Liver (tissue), 8 donors: ENCODE measurements at regions not wholly inside any gene's neighbourhood (a gene's known extent, or its start where the extent isn't known, plus 50 kb on each side); places are given as distances from the start of the nearest gene placed in this dataset.

Experiments used
- DNase-seq: peaks from one replicate; pipeline ENCODE4 v3.0.0-alpha.2; 2017; ENCODE audit warnings: low spot score
- H3K27ac ChIP-seq, 2 donors: one replicate each; pipeline ENCODE4 v1.7.0; 2013; ENCODE audit warnings: inconsistent platforms in 2 of 2, low read length in 2 of 2, control low read depth in 1 of 2, low read depth in 1 of 2, mild to moderate bottlenecking in 1 of 2
- H3K27me3 ChIP-seq, 4 donors: one replicate each; pipeline versions ENCODE4 v1.6.1 to v1.7.0; 2013; ENCODE audit warnings: low read length in 3 of 4, inconsistent platforms in 1 of 4, mild to moderate bottlenecking in 1 of 4, moderate library complexity in 1 of 4; ENCODE audit not compliant: control insufficient read depth in 4 of 4, insufficient read depth in 4 of 4
- H3K36me3 ChIP-seq, 4 donors: one replicate each; pipeline versions ENCODE4 v1.6.1 to v1.7.0; 2013; ENCODE audit warnings: low read length in 3 of 4, mild to moderate bottlenecking in 3 of 4, low read depth in 1 of 4, moderate library complexity in 1 of 4; ENCODE audit not compliant: control insufficient read depth in 4 of 4, insufficient read depth in 3 of 4
- H3K4me1 ChIP-seq, 4 donors: one replicate each; pipeline versions ENCODE4 v1.6.1 to v1.7.0; 2013; ENCODE audit warnings: low read length in 3 of 4, mild to moderate bottlenecking in 3 of 4, moderate library complexity in 1 of 4; ENCODE audit not compliant: control insufficient read depth in 4 of 4, insufficient read depth in 4 of 4
- H3K4me3 ChIP-seq, 3 donors: one replicate each; pipeline versions ENCODE4 v1.6.1 to v1.7.0; 2013; ENCODE audit warnings: low read length in 3 of 3, control low read depth in 1 of 3, low read depth in 1 of 3, mild to moderate bottlenecking in 1 of 3
- H3K9ac ChIP-seq, 2 donors: one replicate each; pipeline ENCODE4 v1.7.0; 2013; ENCODE audit warnings: low read length in 2 of 2, mild to moderate bottlenecking in 2 of 2, moderate library complexity in 2 of 2, control low read depth in 1 of 2, low read depth in 1 of 2
- H3K9me3 ChIP-seq, 4 donors: one replicate each; pipeline versions ENCODE4 v1.6.1 to v1.7.0; 2013; ENCODE audit warnings: low read length in 3 of 4; ENCODE audit not compliant: control insufficient read depth in 4 of 4
- ATF3 ChIP-seq: IDR thresholded peaks from 2 replicates; pipeline ENCODE4 v1.6.1; 2016; ENCODE audit warnings: antibody characterized with exemption
- CTCF ChIP-seq: fragments of 150-350 bp; IDR thresholded peaks from 2 replicates; pipeline ENCODE4 v1.5.1; 2017; ENCODE audit warnings: improper control_type of control experiment, low read depth, low read length; ENCODE audit not compliant: missing input control
- EGR1 ChIP-seq, 2 donors: IDR thresholded peaks; 2 replicates each; pipeline ENCODE4 v1.6.1; 2016 to 2018; ENCODE audit warnings: antibody characterized with exemption in 2 of 2, low read depth in 2 of 2
- FOXA1 ChIP-seq: IDR thresholded peaks from 2 replicates; pipeline ENCODE4 v1.6.1; 2016; ENCODE audit warnings: antibody characterized with exemption
- FOXA2 ChIP-seq: IDR thresholded peaks from 2 replicates; pipeline ENCODE4 v1.6.1; 2016; ENCODE audit warnings: antibody characterized with exemption
- GABPA ChIP-seq, 2 donors: IDR thresholded peaks in 1 of 2; conservative IDR thresholded peaks in 1 of 2; 2 replicates each; pipeline ENCODE4 v1.6.1; 2016; ENCODE audit warnings: antibody characterized with exemption in 2 of 2, mild to moderate bottlenecking in 1 of 2, moderate library complexity in 1 of 2
- HNF4A ChIP-seq, 2 donors: conservative IDR thresholded peaks; 2 replicates each; pipeline ENCODE4 v1.6.1; 2016; ENCODE audit warnings: antibody characterized with exemption in 2 of 2, mild to moderate bottlenecking in 2 of 2
- HNF4G ChIP-seq: IDR thresholded peaks from 2 replicates; pipeline ENCODE4 v1.6.1; 2016; ENCODE audit warnings: antibody characterized with exemption
- JUND ChIP-seq, 2 donors: IDR thresholded peaks; 2 replicates each; pipeline ENCODE4 v1.6.1; 2016; ENCODE audit warnings: antibody characterized with exemption in 2 of 2
- MAX ChIP-seq: IDR thresholded peaks from 2 replicates; pipeline ENCODE4 v1.6.1; 2016; ENCODE audit warnings: antibody characterized with exemption
- NR2F2 ChIP-seq: IDR thresholded peaks from 2 replicates; pipeline ENCODE4 v1.6.1; 2016; ENCODE audit warnings: antibody characterized with exemption
- RAD21 ChIP-seq, 2 donors: IDR thresholded peaks; 2 replicates each; pipeline ENCODE4 v1.6.1; 2016; ENCODE audit warnings: antibody characterized with exemption in 2 of 2, mild to moderate bottlenecking in 2 of 2
- RXRA ChIP-seq, 2 donors: IDR thresholded peaks; 2 replicates each; pipeline ENCODE4 v1.6.1; 2017 to 2018; ENCODE audit warnings: antibody characterized with exemption in 2 of 2, mild to moderate bottlenecking in 1 of 2
- SP1 ChIP-seq: IDR thresholded peaks from 2 replicates; pipeline ENCODE4 v1.6.1; 2018; ENCODE audit warnings: antibody characterized with exemption, mild to moderate bottlenecking
- TAF1 ChIP-seq: conservative IDR thresholded peaks from 2 replicates; pipeline ENCODE4 v1.6.1; 2016; ENCODE audit warnings: antibody characterized with exemption, mild to moderate bottlenecking
- YY1 ChIP-seq: IDR thresholded peaks from 2 replicates; pipeline ENCODE4 v1.6.1; 2016; ENCODE audit warnings: antibody characterized with exemption, mild to moderate bottlenecking
- WGBS: extraction: QIAGEN DNeasy Blood & Tissue Kit; methylation state at CpG from one replicate; pipeline ENCODE4 v1.1.7; 2013; 5-methylcytosine and 5-hydroxymethylcytosine counted together
- TF ChIP-seq, protein P1 (sequence below): IDR thresholded peaks from 2 replicates; pipeline ENCODE4 v1.6.1; 2016; ENCODE audit warnings: antibody characterized with exemption, mild to moderate bottlenecking
- TF ChIP-seq, protein P2 (sequence below): IDR thresholded peaks from 2 replicates; pipeline ENCODE4 v1.6.1; 2016; ENCODE audit warnings: antibody characterized with exemption
- donor health status: healthy.
- donor health status: healthy.
- donor health status: healthy.
- donor health status: healthy.
- donor health status: healthy.

GRCh38 chr6:119728935-119729334 is 379.4 kb upstream of the MAN1A1 start (continued):
- no peak for TF ChIP-seq CTCF
- TF ChIP-seq GABPA (IDR thresholded peaks at IDR 0.05 in 1 of 2, conservative IDR thresholded peaks at IDR 0.05 in 1 of 2), result no peak
- TF ChIP-seq FOXA1, result no peak

DNA sequence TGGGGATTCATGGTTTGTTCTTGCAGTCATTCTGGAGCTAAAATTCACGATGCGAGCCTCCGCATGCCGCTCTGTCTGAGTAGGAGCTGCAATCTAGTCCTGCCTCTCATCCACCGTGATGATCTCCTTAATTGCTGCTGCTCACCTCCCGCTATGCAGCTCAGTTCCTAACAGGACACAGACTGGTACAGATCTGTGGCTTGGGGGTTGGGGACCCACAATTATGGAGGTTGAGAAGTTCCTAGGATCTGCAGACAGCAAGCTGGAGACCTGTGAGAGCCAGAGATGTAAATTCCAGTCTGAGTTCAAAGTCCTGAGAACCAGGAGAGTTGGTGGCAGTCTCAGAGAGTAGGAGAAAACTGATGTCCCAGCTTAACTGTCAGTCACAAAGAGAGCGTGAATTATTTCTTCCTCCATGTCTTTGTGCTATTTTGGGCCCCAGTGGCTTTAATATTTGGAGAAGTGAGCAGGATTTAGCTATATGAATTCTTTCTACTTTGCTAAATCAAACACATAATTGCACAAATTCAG is 378.7 kb upstream of the MAN1A1 start:
- DNase-seq, result no peak
- WGBS, result 83% methylated on average over 7 of the region's 7 CpGs
- no peak overlapping the region for H3K27ac ChIP-seq
- no peak overlapping the region for H3K4me3 ChIP-seq
- no peak overlapping the region for H3K9ac ChIP-seq
- peaks cover 0 to 3% (median 0%) of the 10 kb centered on the region in 4 donors for H3K9me3 ChIP-seq
- peaks cover 0 to 2% (median 0%) of the 10 kb centered on the region in 4 donors for H3K4me1 ChIP-seq
- no peaks in the 10 kb centered on the region for H3K36me3 ChIP-seq
- peaks cover 0 to under 1% (median 0%) of the 10 kb centered on the region in 4 donors for H3K27me3 ChIP-seq
- TF ChIP-seq ATF3, result no peak
- no peak for TF ChIP-seq RAD21 (IDR thresholded peaks at IDR 0.05)
- TF ChIP-seq GABPA (IDR thresholded peaks at IDR 0.05 in 1 of 2, conservative IDR thresholded peaks at IDR 0.05 in 1 of 2), result no peak
- TF ChIP-seq RXRA (IDR thresholded peaks at IDR 0.05), result no peak
- no peak for TF ChIP-seq HNF4G
- TF ChIP-seq, protein P1, sequence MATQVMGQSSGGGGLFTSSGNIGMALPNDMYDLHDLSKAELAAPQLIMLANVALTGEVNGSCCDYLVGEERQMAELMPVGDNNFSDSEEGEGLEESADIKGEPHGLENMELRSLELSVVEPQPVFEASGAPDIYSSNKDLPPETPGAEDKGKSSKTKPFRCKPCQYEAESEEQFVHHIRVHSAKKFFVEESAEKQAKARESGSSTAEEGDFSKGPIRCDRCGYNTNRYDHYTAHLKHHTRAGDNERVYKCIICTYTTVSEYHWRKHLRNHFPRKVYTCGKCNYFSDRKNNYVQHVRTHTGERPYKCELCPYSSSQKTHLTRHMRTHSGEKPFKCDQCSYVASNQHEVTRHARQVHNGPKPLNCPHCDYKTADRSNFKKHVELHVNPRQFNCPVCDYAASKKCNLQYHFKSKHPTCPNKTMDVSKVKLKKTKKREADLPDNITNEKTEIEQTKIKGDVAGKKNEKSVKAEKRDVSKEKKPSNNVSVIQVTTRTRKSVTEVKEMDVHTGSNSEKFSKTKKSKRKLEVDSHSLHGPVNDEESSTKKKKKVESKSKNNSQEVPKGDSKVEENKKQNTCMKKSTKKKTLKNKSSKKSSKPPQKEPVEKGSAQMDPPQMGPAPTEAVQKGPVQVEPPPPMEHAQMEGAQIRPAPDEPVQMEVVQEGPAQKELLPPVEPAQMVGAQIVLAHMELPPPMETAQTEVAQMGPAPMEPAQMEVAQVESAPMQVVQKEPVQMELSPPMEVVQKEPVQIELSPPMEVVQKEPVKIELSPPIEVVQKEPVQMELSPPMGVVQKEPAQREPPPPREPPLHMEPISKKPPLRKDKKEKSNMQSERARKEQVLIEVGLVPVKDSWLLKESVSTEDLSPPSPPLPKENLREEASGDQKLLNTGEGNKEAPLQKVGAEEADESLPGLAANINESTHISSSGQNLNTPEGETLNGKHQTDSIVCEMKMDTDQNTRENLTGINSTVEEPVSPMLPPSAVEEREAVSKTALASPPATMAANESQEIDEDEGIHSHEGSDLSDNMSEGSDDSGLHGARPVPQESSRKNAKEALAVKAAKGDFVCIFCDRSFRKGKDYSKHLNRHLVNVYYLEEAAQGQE, result no peak
- TF ChIP-seq, protein P2, sequence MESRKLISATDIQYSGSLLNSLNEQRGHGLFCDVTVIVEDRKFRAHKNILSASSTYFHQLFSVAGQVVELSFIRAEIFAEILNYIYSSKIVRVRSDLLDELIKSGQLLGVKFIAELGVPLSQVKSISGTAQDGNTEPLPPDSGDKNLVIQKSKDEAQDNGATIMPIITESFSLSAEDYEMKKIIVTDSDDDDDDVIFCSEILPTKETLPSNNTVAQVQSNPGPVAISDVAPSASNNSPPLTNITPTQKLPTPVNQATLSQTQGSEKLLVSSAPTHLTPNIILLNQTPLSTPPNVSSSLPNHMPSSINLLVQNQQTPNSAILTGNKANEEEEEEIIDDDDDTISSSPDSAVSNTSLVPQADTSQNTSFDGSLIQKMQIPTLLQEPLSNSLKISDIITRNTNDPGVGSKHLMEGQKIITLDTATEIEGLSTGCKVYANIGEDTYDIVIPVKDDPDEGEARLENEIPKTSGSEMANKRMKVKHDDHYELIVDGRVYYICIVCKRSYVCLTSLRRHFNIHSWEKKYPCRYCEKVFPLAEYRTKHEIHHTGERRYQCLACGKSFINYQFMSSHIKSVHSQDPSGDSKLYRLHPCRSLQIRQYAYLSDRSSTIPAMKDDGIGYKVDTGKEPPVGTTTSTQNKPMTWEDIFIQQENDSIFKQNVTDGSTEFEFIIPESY, result no peak
- no peak for TF ChIP-seq TAF1
- TF ChIP-seq CTCF, result no peak
- no peak for TF ChIP-seq NR2F2
- TF ChIP-seq HNF4A (conservative IDR thresholded peaks at IDR 0.05), result no peak
- no peak for TF ChIP-seq FOXA2
- TF ChIP-seq JUND (IDR thresholded peaks at IDR 0.05), result no peak
- TF ChIP-seq EGR1 (IDR thresholded peaks at IDR 0.05; ENCODE audit: low read depth in 2 of 2), result no peak
- TF ChIP-seq YY1, result no peak
- TF ChIP-seq MAX, result no peak
- TF ChIP-seq SP1, result no peak
